ENCODE measurements at regions not wholly inside any gene's neighbourhood (a gene's known extent, or its start where the extent isn't known, plus 50 kb on each side); places are given as distances from the start of the nearest gene placed in this dataset.

GRCh38 chr12:87384226-87384625, 645.0 kb downstream of the C12orf50 start:
- H3K9me3 ChIP-seq = no peaks in the 10 kb centered on the region
- in situ Hi-C loops (cut with MboI; ENCODE audit: low pct_ligation_motif_present in 1 of 4, low pct_unique_long_range_greater_than_20kb in 1 of 4, low sequenced_read_pairs in 3 of 4) (no loop called here), intact Hi-C loops (cut with DNase I; ENCODE audit: low total_unique reads) (no loop called here)
- no peaks in the 10 kb centered on the region for H3K36me3 ChIP-seq
- WGBS, 2 donors (ENCODE audit: low coverage in 1 of 2) = 41 to 62% methylated on average over 3 of the region's 3 CpGs
- no peaks in the 10 kb centered on the region for H3K27me3 ChIP-seq
- H3K27ac ChIP-seq = peak overlapping the region; percentile 49 to 76 (median 62)
- TF ChIP-seq POLR2AphosphoS5 (IDR thresholded peaks at IDR 0.05) (no peak), POLR2A (IDR thresholded peaks at IDR 0.05) (no peak), EP300 (IDR thresholded peaks at IDR 0.05; ENCODE audit: low read depth) (no peak)
- TF ChIP-seq, protein P1, sequence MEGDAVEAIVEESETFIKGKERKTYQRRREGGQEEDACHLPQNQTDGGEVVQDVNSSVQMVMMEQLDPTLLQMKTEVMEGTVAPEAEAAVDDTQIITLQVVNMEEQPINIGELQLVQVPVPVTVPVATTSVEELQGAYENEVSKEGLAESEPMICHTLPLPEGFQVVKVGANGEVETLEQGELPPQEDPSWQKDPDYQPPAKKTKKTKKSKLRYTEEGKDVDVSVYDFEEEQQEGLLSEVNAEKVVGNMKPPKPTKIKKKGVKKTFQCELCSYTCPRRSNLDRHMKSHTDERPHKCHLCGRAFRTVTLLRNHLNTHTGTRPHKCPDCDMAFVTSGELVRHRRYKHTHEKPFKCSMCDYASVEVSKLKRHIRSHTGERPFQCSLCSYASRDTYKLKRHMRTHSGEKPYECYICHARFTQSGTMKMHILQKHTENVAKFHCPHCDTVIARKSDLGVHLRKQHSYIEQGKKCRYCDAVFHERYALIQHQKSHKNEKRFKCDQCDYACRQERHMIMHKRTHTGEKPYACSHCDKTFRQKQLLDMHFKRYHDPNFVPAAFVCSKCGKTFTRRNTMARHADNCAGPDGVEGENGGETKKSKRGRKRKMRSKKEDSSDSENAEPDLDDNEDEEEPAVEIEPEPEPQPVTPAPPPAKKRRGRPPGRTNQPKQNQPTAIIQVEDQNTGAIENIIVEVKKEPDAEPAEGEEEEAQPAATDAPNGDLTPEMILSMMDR (IDR thresholded peaks at IDR 0.05) = no peak
- H3K4me1 ChIP-seq = peaks cover 0 to 16% (median 3%) of the 10 kb centered on the region in 4 donors
- DNase-seq = no peak
- no peak overlapping the region for H3K4me3 ChIP-seq

DNA sequence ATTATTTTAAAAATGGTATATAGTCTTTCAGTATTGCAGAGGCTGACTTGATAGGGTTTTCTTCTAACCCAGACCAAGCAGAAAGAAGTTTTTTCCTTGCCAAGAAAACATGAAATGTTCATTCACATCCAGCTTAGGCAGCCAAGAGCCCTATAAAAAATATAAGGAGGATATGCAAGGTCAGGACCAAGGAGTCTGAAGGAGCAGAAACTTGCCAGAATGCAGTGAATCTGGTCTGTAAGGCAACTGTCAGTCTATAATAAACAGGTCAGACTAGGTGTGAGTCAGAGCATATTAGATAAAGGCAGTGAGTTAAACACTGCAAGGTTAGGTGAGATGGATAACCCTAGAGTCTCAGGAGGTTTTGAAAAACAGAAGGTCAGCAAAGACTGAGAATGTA, 645.5 kb downstream of the C12orf50 start:
- Histone ChIP-seq H3K4me1 (peaks cover 0 to 16% (median 3%) of the 10 kb centered on the region in 4 donors), H3K36me3 (no peaks in the 10 kb centered on the region), H3K4me3 (no peak overlapping the region), H3K27me3 (no peaks in the 10 kb centered on the region), H3K9me3 (no peaks in the 10 kb centered on the region), H3K27ac (peak overlapping the region; percentile 49 to 76 (median 62))
- in situ Hi-C loops (cut with MboI; ENCODE audit: low pct_ligation_motif_present in 1 of 4, low pct_unique_long_range_greater_than_20kb in 1 of 4, low sequenced_read_pairs in 3 of 4) = no loop called here
- DNase-seq = no peak
- intact Hi-C loops (cut with DNase I; ENCODE audit: low total_unique reads) = no loop called here
- no peak for TF ChIP-seq POLR2A (IDR thresholded peaks at IDR 0.05)
- TF ChIP-seq, protein P1 (IDR thresholded peaks at IDR 0.05) = no peak
- no peak for TF ChIP-seq EP300 (IDR thresholded peaks at IDR 0.05; ENCODE audit: low read depth)
- no peak for TF ChIP-seq POLR2AphosphoS5 (IDR thresholded peaks at IDR 0.05)

DNA sequence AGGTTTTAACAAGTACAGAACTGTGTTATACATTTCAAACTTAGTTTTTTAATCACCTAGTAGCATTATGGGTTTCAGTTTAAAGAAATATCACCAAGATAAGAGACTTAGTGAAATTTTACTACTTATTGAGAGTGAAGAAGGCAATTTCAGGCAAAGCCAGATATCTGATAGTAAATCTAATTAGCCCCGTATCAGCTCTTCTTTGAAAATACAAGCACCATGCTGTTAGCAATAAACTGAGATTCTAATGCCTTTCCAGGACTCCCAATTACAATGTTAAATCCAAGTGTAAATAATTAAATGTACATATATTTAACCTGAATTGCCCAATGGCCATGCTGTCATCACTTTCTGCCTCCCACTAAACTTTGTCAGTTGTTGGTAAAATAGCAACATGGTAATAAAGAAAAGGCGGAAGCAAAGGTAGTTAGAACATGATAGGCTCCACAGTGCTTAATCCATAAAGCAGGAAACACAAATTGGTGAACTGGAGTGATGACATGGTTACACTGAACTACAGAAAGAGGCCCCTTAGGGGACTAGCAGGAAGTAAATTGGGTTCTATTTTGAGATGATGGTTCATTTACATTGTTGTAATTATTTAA, 646.1 kb downstream of the C12orf50 start:
- DNase-seq = peak; percentile 16
- Histone ChIP-seq H3K9me3 (no peaks in the 10 kb centered on the region), H3K4me1 (peaks cover 0 to 16% (median 3%) of the 10 kb centered on the region in 4 donors), H3K27ac (peak overlapping the region; percentile 49 to 76 (median 62)), H3K4me3 (no peak overlapping the region), H3K27me3 (no peaks in the 10 kb centered on the region), H3K36me3 (no peaks in the 10 kb centered on the region)
- 55 to 61% methylated on average over 2 of the region's 2 CpGs for WGBS, 2 donors (ENCODE audit: low coverage in 1 of 2)
- intact Hi-C loops (cut with DNase I; ENCODE audit: low total_unique reads) = no loop called here
- in situ Hi-C loops (cut with MboI; ENCODE audit: low pct_ligation_motif_present in 1 of 4, low pct_unique_long_range_greater_than_20kb in 1 of 4, low sequenced_read_pairs in 3 of 4) = no loop called here
- TF ChIP-seq EP300 (IDR thresholded peaks at IDR 0.05; ENCODE audit: low read depth) (no peak), POLR2A (IDR thresholded peaks at IDR 0.05) (no peak), POLR2AphosphoS5 (IDR thresholded peaks at IDR 0.05) (no peak)
- TF ChIP-seq, protein P1 (IDR thresholded peaks at IDR 0.05) = no peak

- H3K4me1 ChIP-seq = peaks cover 0 to 16% (median 3%) of the 10 kb centered on the region in 4 donors
- H3K9me3 ChIP-seq = no peaks in the 10 kb centered on the region
- in situ Hi-C loops (cut with MboI; ENCODE audit: low pct_ligation_motif_present in 1 of 4, low pct_unique_long_range_greater_than_20kb in 1 of 4, low sequenced_read_pairs in 3 of 4) = no loop called here
- no peaks in the 10 kb centered on the region for H3K36me3 ChIP-seq
- TF ChIP-seq POLR2A (IDR thresholded peaks at IDR 0.05) (no peak), EP300 (IDR thresholded peaks at IDR 0.05; ENCODE audit: low read depth) (no peak), POLR2AphosphoS5 (IDR thresholded peaks at IDR 0.05) (no peak)
- TF ChIP-seq, protein P1 (IDR thresholded peaks at IDR 0.05) = no peak
- no peak for DNase-seq
- H3K27me3 ChIP-seq = no peaks in the 10 kb centered on the region
- intact Hi-C loops (cut with DNase I; ENCODE audit: low total_unique reads) = no loop called here
- no peak overlapping the region for H3K4me3 ChIP-seq
- H3K27ac ChIP-seq = peak overlapping the region in 2 of 4 donors; percentile 48 to 53
- 70 to 92% methylated on average over 2 of the region's 2 CpGs for WGBS, 2 donors (ENCODE audit: low coverage in 1 of 2)
Measured at GRCh38 chr12:87382436-87382835, 646.8 kb downstream of the C12orf50 start.

Data from transverse colon (tissue), 4 donors.